ENCODE measurements at regions not wholly inside any gene's neighbourhood (a gene's known extent, or its start where the extent isn't known, plus 50 kb on each side); places are given as distances from the start of the nearest gene placed in this dataset.
"Not testable (repeated sequence)": the region's sequence is repeated elsewhere in the genome, so short reads cannot be mapped to it uniquely, and the experiment has no call there.

- CTCF ChIA-PET: no interaction called here
- no peak overlapping the region for H3K27ac Mint-ChIP-seq
- DNase-seq: no peak
- H3K4me3 Mint-ChIP-seq: no peak overlapping the region
- H3K9me3 Mint-ChIP-seq: no peaks in the 10 kb centered on the region
- H3K4me1 Mint-ChIP-seq: no peaks in the 10 kb centered on the region
- H3K27me3 Mint-ChIP-seq: no peaks in the 10 kb centered on the region
- no peaks in the 10 kb centered on the region for H3K36me3 Mint-ChIP-seq
Observed at GRCh38 chr6:79404677-79405076, 132.6 kb downstream of the LCA5 start.

- H3K27ac Mint-ChIP-seq: no peak overlapping the region
- CTCF ChIA-PET: no interaction called here
- no peaks in the 10 kb centered on the region for H3K4me1 Mint-ChIP-seq
- H3K4me3 Mint-ChIP-seq: no peak overlapping the region
- H3K27me3 Mint-ChIP-seq: no peaks in the 10 kb centered on the region
- H3K9me3 Mint-ChIP-seq: no peaks in the 10 kb centered on the region
- H3K36me3 Mint-ChIP-seq: no peaks in the 10 kb centered on the region
- no peak for DNase-seq
Observed at GRCh38 chr6:79404261-79404660, 133.0 kb downstream of the LCA5 start.

GRCh38 chr6:79403563-79403962, 133.7 kb downstream of the LCA5 start:
- H3K9me3 Mint-ChIP-seq: no peaks in the 10 kb centered on the region
- DNase-seq: no peak
- CTCF ChIA-PET: no interaction called here
- H3K27me3 Mint-ChIP-seq: no peaks in the 10 kb centered on the region
- H3K36me3 Mint-ChIP-seq: no peaks in the 10 kb centered on the region
- no peak overlapping the region for H3K4me3 Mint-ChIP-seq
- no peaks in the 10 kb centered on the region for H3K4me1 Mint-ChIP-seq
- no peak overlapping the region for H3K27ac Mint-ChIP-seq

GRCh38 chr6:79403086-79403485, 134.1 kb downstream of the LCA5 start:
- Mint-ChIP-seq H3K36me3 (no peaks in the 10 kb centered on the region), H3K27ac (no peak overlapping the region), H3K4me3 (no peak overlapping the region), H3K9me3 (peaks cover 3% of the 10 kb centered on the region), H3K27me3 (no peaks in the 10 kb centered on the region), H3K4me1 (no peaks in the 10 kb centered on the region)
- CTCF ChIA-PET: no interaction called here
- no peak for DNase-seq

GRCh38 chr6:79399499-79399898, 137.7 kb downstream of the LCA5 start:
- DNase-seq: no peak
- CTCF ChIA-PET: no interaction called here
- Mint-ChIP-seq H3K27me3 (no peaks in the 10 kb centered on the region), H3K4me3 (no peak overlapping the region), H3K36me3 (no peaks in the 10 kb centered on the region), H3K4me1 (no peaks in the 10 kb centered on the region), H3K27ac (no peak overlapping the region), H3K9me3 (peaks cover 3% of the 10 kb centered on the region)

GRCh38 chr6:79398617-79399016, 138.6 kb downstream of the LCA5 start:
- H3K4me1 Mint-ChIP-seq, H3K27me3 Mint-ChIP-seq, H3K9me3 Mint-ChIP-seq, H3K4me3 Mint-ChIP-seq, H3K36me3 Mint-ChIP-seq, H3K27ac Mint-ChIP-seq, DNase-seq, CTCF ChIA-PET: not testable (repeated sequence)

GRCh38 chr6:79396625-79397024, 140.6 kb downstream of the LCA5 start:
- DNase-seq: no peak
- Mint-ChIP-seq H3K9me3 (peaks cover 3% of the 10 kb centered on the region), H3K36me3 (no peaks in the 10 kb centered on the region), H3K4me3 (no peak overlapping the region), H3K27ac (no peak overlapping the region), H3K27me3 (no peaks in the 10 kb centered on the region), H3K4me1 (no peaks in the 10 kb centered on the region)
- CTCF ChIA-PET: no interaction called here

GRCh38 chr6:79394690-79395089, 142.5 kb downstream of the LCA5 start:
- no peaks in the 10 kb centered on the region for H3K36me3 Mint-ChIP-seq
- no peaks in the 10 kb centered on the region for H3K27me3 Mint-ChIP-seq

GRCh38 chr6:79392094-79392493, 145.1 kb downstream of the LCA5 start:
- Mint-ChIP-seq H3K27me3 (no peaks in the 10 kb centered on the region), H3K4me3 (no peak overlapping the region), H3K4me1 (no peaks in the 10 kb centered on the region), H3K36me3 (no peaks in the 10 kb centered on the region), H3K27ac (no peak overlapping the region), H3K9me3 (no peaks in the 10 kb centered on the region)
- CTCF ChIA-PET: no interaction called here
- no peak for DNase-seq

More at GRCh38 chr6:79394690-79395089, 142.5 kb downstream of the LCA5 start:
- CTCF ChIA-PET: no interaction called here
- DNase-seq: no peak
- Mint-ChIP-seq H3K4me1 (no peaks in the 10 kb centered on the region), H3K9me3 (peaks cover 3% of the 10 kb centered on the region), H3K27ac (no peak overlapping the region), H3K4me3 (no peak overlapping the region)

GRCh38 chr6:79391480-79391879, 145.8 kb downstream of the LCA5 start:
- H3K4me3 Mint-ChIP-seq: no peak overlapping the region

GRCh38 chr6:79385893-79386292, 151.3 kb downstream of the LCA5 start:
- H3K9me3 Mint-ChIP-seq: no peaks in the 10 kb centered on the region
- no peaks in the 10 kb centered on the region for H3K4me1 Mint-ChIP-seq
- H3K27ac Mint-ChIP-seq: no peak overlapping the region
- DNase-seq: no peak
- no peak overlapping the region for H3K4me3 Mint-ChIP-seq
- no peaks in the 10 kb centered on the region for H3K36me3 Mint-ChIP-seq
- no peaks in the 10 kb centered on the region for H3K27me3 Mint-ChIP-seq
- CTCF ChIA-PET: no interaction called here

More at GRCh38 chr6:79391480-79391879, 145.8 kb downstream of the LCA5 start:
- Mint-ChIP-seq H3K9me3 (no peaks in the 10 kb centered on the region), H3K27ac (no peak overlapping the region), H3K4me1 (no peaks in the 10 kb centered on the region), H3K36me3 (no peaks in the 10 kb centered on the region), H3K27me3 (no peaks in the 10 kb centered on the region)
- CTCF ChIA-PET: no interaction called here
- DNase-seq: no peak

- no peaks in the 10 kb centered on the region for H3K9me3 Mint-ChIP-seq
- CTCF ChIA-PET: no interaction called here
- no peaks in the 10 kb centered on the region for H3K36me3 Mint-ChIP-seq
- DNase-seq: no peak
- no peaks in the 10 kb centered on the region for H3K27me3 Mint-ChIP-seq
- H3K4me3 Mint-ChIP-seq: no peak overlapping the region
- H3K27ac Mint-ChIP-seq: no peak overlapping the region
- no peaks in the 10 kb centered on the region for H3K4me1 Mint-ChIP-seq
Observed at GRCh38 chr6:79385333-79385732, 150.9 kb upstream of the HMGN3 start.

- Mint-ChIP-seq H3K27me3 (no peaks in the 10 kb centered on the region), H3K9me3 (no peaks in the 10 kb centered on the region), H3K4me1 (no peaks in the 10 kb centered on the region), H3K4me3 (no peak overlapping the region), H3K27ac (no peak overlapping the region), H3K36me3 (no peaks in the 10 kb centered on the region)
- no peak for DNase-seq
- CTCF ChIA-PET: no interaction called here
Observed at GRCh38 chr6:79384845-79385244, 150.4 kb upstream of the HMGN3 start.

- H3K4me3 Mint-ChIP-seq: no peak overlapping the region
- H3K4me1 Mint-ChIP-seq: no peaks in the 10 kb centered on the region
- no peak overlapping the region for H3K27ac Mint-ChIP-seq
- CTCF ChIA-PET: no interaction called here
- H3K27me3 Mint-ChIP-seq: no peaks in the 10 kb centered on the region
- no peaks in the 10 kb centered on the region for H3K36me3 Mint-ChIP-seq
- DNase-seq: no peak
- H3K9me3 Mint-ChIP-seq: no peaks in the 10 kb centered on the region
Observed at GRCh38 chr6:79378957-79379356, 144.5 kb upstream of the HMGN3 start.

- no peak overlapping the region for H3K4me3 Mint-ChIP-seq
- CTCF ChIA-PET: no interaction called here
- H3K36me3 Mint-ChIP-seq: no peaks in the 10 kb centered on the region
- H3K27ac Mint-ChIP-seq: no peak overlapping the region
- no peaks in the 10 kb centered on the region for H3K27me3 Mint-ChIP-seq
- DNase-seq: no peak
- H3K4me1 Mint-ChIP-seq: no peaks in the 10 kb centered on the region
- H3K9me3 Mint-ChIP-seq: no peaks in the 10 kb centered on the region
Observed at GRCh38 chr6:79377888-79378348, 143.4 kb upstream of the HMGN3 start.

GRCh38 chr6:79377047-79377446, 142.6 kb upstream of the HMGN3 start:
- Mint-ChIP-seq H3K9me3 (no peaks in the 10 kb centered on the region), H3K4me3 (no peak overlapping the region), H3K4me1 (no peaks in the 10 kb centered on the region), H3K36me3 (no peaks in the 10 kb centered on the region), H3K27ac (no peak overlapping the region), H3K27me3 (no peaks in the 10 kb centered on the region)
- DNase-seq: no peak
- CTCF ChIA-PET: no interaction called here

All from activated naive CD4-positive, alpha-beta T cell treated with anti-CD3 and anti-CD28 coated beads, Interleukin-2, amount 10 ng/mL, durations not matched to agents 7 days and 5 days (primary cell).